NCI-H1092 treated with DMSO at 0.1 percent for 48 hours (cell line): ENCODE measurements at regions not wholly inside any gene's neighbourhood (a gene's known extent, or its start where the extent isn't known, plus 50 kb on each side); places are given as distances from the start of the nearest gene placed in this dataset.
"Not testable (repeated sequence)": the region's sequence is repeated elsewhere in the genome, so short reads cannot be mapped to it uniquely, and the experiment has no call there.

ENCODE experiments used
- DNase-seq: peaks from one replicate; lab custom pipeline; 2025; lab: John Stamatoyannopoulos, UW

DNA sequence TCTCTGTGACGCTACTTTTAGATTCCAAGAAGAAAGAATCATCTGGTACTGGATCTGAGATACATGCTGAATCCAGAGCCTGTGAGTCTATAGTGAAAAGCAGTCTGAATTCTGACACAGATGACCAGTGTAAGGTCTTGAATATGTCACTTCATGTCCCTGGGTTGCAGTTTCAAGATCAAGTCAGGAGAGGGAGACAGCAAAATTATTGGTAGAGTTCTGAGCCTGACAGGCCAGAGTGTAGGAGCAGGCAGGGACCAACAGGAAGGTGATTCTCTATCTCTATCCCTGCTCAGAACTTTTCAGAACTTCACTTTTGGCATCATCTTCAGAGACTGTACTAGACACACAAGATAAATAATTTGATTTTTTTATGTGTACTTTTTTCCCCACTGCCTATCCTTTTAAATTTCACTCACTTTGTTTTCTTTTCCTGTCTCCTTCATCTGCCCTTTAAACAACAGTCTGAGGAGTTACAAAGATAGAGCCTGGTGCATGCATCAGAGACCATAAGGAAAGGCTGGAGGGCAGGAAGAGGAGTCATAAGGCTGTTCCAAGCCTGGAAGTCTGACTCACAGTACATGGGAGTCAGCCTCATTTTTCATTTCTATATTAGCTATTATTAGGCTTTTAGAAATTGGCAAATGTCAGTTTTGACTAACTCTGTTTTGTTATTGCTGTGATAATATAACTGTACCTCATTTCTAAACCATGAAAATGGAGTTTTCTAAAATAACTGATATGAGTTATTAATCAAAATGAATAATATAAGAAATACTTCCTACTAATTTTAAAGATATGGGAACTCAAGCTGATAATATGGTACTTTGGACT is 120.2 kb upstream of the TMEM229A start:
- DNase-seq = peak; percentile 10

DNA sequence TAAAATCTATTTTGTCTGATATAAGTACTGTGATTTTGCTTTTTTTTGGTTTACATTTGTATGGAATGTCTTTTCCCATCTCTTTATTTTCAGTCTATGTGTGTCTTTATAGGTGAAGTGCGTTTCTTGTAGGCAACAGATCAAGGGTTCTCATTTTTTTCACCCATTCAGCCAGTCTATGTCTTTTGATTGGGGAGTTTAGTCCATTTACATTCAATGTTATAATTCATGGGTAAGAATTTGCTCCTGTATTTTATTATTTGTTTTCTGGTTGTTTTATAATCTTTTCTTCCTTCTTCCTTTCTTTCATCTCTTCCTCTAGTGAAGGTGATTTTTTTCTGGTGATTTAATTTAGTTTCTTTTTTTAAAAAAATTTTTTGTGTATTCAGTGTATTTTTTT is 104.8 kb upstream of the TMEM229A start:
- DNase-seq = no peak

DNA sequence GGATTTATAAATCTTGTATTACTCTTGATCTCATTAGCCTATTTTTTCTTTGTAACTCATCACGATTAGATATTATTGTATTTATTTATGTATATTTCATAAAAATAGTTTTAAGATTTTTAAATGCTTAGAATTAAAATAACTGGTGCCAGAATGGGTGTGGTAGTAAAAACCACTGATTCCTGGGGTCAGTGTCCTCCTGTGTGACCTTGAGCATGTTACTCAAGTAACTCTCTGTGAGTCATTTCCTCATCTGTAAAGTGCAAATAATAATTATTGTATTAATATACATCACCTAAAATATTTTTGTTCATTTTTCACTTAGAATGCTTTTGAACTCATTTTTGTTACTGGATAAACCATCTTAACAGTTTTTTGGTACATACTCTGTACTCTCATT is 91.3 kb upstream of the TMEM229A start:
- no peak for DNase-seq

- DNase-seq = no peak
Observed at GRCh38 chr7:124120911-124121310, 88.0 kb upstream of the TMEM229A start.

DNA sequence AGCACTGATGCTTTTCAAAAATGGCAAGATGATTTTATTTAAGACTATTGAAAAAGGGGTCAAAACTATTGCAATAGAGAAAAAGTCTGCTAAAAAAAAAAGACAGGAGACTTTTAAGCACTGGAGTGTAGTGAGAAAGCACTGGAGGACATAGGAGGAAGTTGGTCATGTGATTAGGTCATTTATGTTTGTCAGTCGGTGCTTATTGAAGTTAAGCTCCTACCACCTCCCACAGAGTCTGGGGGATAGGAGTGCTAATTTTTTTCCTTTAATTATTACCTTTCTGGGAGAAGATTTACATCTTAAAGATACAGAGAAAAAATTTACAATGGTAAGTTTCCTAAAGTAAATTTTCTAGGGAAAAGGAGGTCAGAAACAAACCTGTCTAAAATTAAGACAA is 80.2 kb upstream of the TMEM229A start:
- no peak for DNase-seq

DNA sequence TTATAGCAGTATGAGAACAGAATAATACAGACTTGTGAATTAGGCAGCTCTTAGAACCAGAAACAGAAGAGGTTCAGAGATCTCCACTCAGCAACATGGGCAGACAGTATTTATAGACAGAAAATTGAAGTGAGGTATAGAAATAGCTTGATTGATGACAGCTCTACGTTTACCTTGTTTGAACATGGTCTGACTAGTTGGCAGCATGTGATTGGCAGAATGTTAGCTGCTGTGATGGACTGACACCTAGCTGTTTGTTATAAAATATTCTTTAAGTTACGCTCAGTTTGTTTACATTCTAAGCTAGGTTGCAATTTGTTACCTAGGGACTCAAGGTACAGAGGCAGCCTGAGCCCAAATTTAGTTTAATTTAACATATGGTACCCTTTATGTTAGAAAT is 73.7 kb upstream of the TMEM229A start:
- no peak for DNase-seq

DNA sequence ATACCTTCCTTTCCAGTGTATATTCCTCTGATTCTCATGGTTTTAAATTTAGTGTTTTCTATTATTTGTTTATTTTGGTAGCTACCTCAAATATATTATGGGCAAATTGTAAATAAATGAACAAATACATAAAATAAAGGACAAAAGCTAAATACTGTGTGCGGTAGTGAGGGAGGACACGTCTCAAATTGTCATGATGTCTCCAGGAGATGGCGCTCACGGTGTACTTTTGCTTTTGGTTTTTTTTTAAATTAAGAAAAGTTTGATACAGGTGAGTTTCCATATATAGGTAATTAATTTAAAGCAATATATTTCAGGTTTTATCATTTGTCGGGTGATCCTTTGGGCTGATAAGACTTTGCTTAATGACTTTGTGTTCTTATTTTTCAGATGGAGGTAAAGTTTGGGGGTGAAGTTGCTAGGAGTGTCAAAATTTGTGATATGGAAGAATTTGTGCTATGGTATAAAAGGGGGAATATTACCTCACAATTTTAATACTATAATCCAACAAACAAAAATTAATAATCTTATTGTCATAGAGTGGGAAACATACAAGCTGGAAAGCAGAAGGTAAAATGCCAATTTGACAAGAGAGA is 68.4 kb upstream of the TMEM229A start:
- DNase-seq = peak; percentile 22

DNA sequence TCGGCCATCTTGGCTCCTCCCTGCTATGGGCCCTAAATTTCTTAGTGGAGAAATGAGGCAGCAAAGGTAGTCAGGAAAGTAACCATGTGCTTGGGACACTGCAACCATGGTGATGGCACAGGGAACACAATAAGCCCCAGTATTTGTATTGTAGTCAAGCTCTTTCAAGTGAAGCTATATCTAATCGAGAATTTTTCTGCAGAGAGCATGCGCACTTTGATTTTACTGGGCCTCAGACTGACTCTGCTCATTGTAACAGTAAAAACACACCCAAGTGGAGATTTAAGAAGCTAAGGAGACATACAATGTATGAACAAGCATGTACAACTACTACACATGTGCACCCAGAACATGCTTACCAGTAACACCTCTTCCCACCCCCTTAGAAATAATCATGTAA is 67.3 kb upstream of the TMEM229A start:
- DNase-seq = no peak

DNA sequence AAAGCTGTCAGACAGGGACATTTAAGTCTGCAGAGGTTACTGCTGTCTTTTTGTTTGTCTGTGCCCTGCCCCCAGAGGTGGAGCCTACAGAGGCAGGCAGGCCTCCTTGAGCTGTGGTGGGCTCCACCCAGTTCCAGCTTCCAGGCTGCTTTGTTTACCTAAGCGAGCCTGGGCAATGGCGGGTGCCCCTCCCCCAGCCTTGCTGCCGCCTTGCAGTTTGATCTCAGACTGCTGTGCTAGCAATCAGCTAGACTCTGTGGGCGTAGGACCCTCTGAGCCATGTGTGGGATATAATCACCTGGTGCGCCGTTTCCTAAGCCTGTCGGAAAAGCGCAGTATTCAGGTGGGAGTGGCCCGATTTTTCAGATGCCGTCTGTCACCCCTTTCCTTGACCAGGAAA is 66.7 kb upstream of the TMEM229A start:
- DNase-seq = not testable (repeated sequence)

DNA sequence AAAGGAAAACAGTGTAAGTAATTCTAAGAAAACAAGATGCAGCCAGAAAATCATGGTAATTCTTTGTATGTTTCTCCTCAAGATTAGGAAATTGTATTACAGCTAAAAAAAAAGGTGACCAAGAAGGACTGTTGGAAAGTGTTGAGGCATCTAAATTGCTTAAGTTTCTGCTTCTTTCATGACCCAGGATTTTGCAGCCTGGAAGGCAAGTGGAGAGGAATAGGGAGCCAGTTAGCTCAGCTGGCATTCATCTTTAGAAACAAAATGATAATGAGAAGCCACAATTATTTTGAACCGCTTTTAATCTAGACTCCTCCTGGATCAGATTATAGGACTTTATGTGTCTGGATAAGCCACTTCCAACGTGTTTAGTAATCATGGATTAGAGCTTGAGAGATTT is 56.8 kb upstream of the TMEM229A start:
- DNase-seq = no peak

DNA sequence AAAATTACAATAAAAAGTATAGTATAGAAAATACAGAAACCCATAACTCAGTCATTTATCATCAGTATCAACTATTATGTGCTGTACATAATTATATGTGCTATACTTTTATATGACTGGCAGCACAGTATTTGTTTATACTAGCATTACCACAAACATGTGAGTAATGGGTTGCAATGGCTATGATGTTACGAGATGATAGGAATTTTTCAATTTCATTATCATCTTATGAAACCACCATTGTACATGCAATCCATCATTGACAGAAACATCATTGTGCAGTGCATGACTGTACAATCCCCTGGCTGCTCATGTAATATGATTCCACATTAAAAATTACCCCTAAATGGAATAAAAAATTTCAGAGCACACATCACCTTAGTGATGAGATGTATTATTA is 55.7 kb upstream of the TMEM229A start:
- no peak for DNase-seq

- DNase-seq = no peak
Observed at GRCh38 chr7:124086843-124087242, 54.0 kb upstream of the TMEM229A start.

GRCh38 chr7:124085179-124085578 is 52.3 kb upstream of the TMEM229A start:
- DNase-seq = peak; percentile 15

DNA sequence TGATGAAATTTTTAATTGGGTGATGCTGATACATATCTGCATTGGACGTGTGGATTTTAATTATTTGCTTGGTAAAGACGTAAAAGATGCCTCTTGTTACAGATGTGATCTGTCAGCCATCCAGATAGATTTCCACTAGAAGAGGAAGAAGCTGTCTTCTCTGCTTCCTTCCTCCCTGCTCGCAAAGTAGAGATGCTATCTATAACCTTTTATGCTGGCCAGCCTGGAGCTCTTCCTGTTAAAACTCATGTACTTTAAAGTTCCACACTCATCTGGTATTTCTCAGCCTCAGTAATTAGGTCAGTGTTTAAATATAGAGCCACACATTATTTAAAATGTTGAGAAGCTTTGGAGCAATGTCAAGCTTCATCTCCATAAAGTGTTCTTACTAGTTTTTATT is 51.2 kb upstream of the TMEM229A start:
- DNase-seq = no peak
